HL-60/S4 treated with phorbol 12-myristate 13-acetate at 8.2 ng/mL for 4 days and 3 days (cell line): ENCODE measurements at regions not wholly inside any gene's neighbourhood (a gene's known extent, or its start where the extent isn't known, plus 50 kb on each side); places are given as distances from the start of the nearest gene placed in this dataset.

Source experiments
- in situ Hi-C: fragments of 300-500 bp; cut with MboI; formaldehyde crosslinking; loops from 2 replicates; pipeline ENCODE4 v1.15.0; 2022; ENCODE audit warnings: low sequenced_read_pairs

GRCh38 chr4:130403221-130403620, 1307.3 kb downstream of the C4orf33 start:
- in situ Hi-C loops = no loop called here

- in situ Hi-C loops = no loop called here
Measured at GRCh38 chr4:130416228-130416627, 1320.3 kb downstream of the C4orf33 start.

GRCh38 chr4:130419211-130419975, 1323.4 kb downstream of the C4orf33 start:
- in situ Hi-C loops = no loop called here

GRCh38 chr4:130422261-130422660, 1326.3 kb downstream of the C4orf33 start:
- in situ Hi-C loops = no loop called here

- in situ Hi-C loops = no loop called here
Measured at GRCh38 chr4:130424211-130424610, 1328.3 kb downstream of the C4orf33 start.

- in situ Hi-C loops = no loop called here
Measured at GRCh38 chr4:130432289-130432688, 1336.3 kb downstream of the C4orf33 start.

- in situ Hi-C loops = no loop called here
Measured at GRCh38 chr4:130449741-130450140, 1353.8 kb downstream of the C4orf33 start.

GRCh38 chr4:130468340-130468739, 1372.4 kb downstream of the C4orf33 start:
- in situ Hi-C loops = no loop called here

- in situ Hi-C loops = no loop called here
Measured at GRCh38 chr4:130478406-130478805, 1382.5 kb downstream of the C4orf33 start.

- in situ Hi-C loops = no loop called here
Measured at GRCh38 chr4:130479020-130479419, 1383.1 kb downstream of the C4orf33 start.

GRCh38 chr4:130479674-130480073, 1383.7 kb downstream of the C4orf33 start:
- in situ Hi-C loops = no loop called here

- in situ Hi-C loops = no loop called here
Measured at GRCh38 chr4:130484826-130485225, 1388.9 kb downstream of the C4orf33 start.

- in situ Hi-C loops = no loop called here
Measured at GRCh38 chr4:130485371-130485770, 1389.4 kb downstream of the C4orf33 start.

GRCh38 chr4:130486186-130486585, 1390.2 kb downstream of the C4orf33 start:
- in situ Hi-C loops = no loop called here

GRCh38 chr4:130486841-130487240, 1390.9 kb downstream of the C4orf33 start:
- in situ Hi-C loops = no loop called here

GRCh38 chr4:130510661-130511060, 1414.7 kb downstream of the C4orf33 start:
- in situ Hi-C loops = no loop called here

GRCh38 chr4:130511776-130512175, 1415.8 kb downstream of the C4orf33 start:
- in situ Hi-C loops = no loop called here

- in situ Hi-C loops = no loop called here
Measured at GRCh38 chr4:130524057-130524456, 1428.1 kb downstream of the C4orf33 start.

- in situ Hi-C loops = no loop called here
Measured at GRCh38 chr4:130530505-130530904, 1434.6 kb downstream of the C4orf33 start.

GRCh38 chr4:130534651-130535050, 1438.7 kb downstream of the C4orf33 start:
- in situ Hi-C loops = no loop called here

GRCh38 chr4:130542953-130543352, 1447.0 kb downstream of the C4orf33 start:
- in situ Hi-C loops = no loop called here

- in situ Hi-C loops = no loop called here
Measured at GRCh38 chr4:130545171-130545570, 1449.2 kb downstream of the C4orf33 start.

- in situ Hi-C loops = no loop called here
Measured at GRCh38 chr4:130545596-130545995, 1449.6 kb downstream of the C4orf33 start.
